ENCODE measurements at regions not wholly inside any gene's neighbourhood (a gene's known extent, or its start where the extent isn't known, plus 50 kb on each side); places are given as distances from the start of the nearest gene placed in this dataset.

DNA sequence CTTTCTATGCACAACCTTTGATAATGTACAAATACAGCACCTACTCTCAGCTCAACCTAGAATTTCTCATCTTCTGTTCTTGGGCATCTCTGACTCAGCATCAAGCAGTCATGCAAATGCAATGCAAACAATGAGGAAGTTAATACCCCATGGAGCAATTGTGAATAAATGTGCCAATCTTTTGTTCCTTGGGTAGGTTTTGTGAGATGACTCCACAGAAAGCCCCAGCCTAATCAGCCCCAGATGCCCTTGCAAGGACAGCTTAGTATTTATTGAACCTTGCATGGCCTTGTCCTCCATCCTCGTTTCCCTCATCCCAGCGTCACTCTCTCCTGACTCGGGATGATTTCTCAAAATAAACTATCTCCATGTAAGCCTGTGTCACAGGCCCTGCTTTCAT is 494.7 kb upstream of the NECTIN3 start:
- DNase-seq (ENCODE audit: low read depth) = peak; percentile 94
- TF ChIP-seq, protein P1, sequence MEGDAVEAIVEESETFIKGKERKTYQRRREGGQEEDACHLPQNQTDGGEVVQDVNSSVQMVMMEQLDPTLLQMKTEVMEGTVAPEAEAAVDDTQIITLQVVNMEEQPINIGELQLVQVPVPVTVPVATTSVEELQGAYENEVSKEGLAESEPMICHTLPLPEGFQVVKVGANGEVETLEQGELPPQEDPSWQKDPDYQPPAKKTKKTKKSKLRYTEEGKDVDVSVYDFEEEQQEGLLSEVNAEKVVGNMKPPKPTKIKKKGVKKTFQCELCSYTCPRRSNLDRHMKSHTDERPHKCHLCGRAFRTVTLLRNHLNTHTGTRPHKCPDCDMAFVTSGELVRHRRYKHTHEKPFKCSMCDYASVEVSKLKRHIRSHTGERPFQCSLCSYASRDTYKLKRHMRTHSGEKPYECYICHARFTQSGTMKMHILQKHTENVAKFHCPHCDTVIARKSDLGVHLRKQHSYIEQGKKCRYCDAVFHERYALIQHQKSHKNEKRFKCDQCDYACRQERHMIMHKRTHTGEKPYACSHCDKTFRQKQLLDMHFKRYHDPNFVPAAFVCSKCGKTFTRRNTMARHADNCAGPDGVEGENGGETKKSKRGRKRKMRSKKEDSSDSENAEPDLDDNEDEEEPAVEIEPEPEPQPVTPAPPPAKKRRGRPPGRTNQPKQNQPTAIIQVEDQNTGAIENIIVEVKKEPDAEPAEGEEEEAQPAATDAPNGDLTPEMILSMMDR (IDR thresholded peaks at IDR 0.05; ENCODE audit: control insufficient read depth, insufficient read depth, low read depth, low read length, missing control alignments) = no peak
- H3K4me3 ChIP-seq (ENCODE audit: control insufficient read depth, low read depth, low read length) = no peak overlapping the region

DNA sequence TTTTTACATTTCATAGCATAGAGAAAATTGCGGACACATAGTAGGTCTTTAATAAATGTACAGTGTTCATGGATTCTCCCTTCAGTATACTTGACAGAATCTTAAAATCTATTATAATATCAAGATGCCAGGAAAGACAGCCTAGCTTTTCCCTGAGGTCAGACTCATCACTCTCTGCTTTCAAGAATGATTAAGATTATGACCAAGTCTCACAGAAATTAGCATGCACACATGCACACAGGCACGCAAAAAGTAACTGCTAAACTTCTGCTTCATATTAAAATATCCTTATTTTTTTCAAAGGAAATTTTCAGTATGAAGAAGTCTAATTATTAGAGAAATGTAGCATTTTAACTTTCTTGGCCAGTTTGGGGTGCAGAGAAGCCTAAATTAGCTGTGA is 493.8 kb upstream of the NECTIN3 start:
- no peak for DNase-seq (ENCODE audit: low read depth)
- H3K4me3 ChIP-seq (ENCODE audit: control insufficient read depth, low read depth, low read length) = no peak overlapping the region
- TF ChIP-seq, protein P1 (IDR thresholded peaks at IDR 0.05; ENCODE audit: control insufficient read depth, insufficient read depth, low read depth, low read length, missing control alignments) = no peak

DNA sequence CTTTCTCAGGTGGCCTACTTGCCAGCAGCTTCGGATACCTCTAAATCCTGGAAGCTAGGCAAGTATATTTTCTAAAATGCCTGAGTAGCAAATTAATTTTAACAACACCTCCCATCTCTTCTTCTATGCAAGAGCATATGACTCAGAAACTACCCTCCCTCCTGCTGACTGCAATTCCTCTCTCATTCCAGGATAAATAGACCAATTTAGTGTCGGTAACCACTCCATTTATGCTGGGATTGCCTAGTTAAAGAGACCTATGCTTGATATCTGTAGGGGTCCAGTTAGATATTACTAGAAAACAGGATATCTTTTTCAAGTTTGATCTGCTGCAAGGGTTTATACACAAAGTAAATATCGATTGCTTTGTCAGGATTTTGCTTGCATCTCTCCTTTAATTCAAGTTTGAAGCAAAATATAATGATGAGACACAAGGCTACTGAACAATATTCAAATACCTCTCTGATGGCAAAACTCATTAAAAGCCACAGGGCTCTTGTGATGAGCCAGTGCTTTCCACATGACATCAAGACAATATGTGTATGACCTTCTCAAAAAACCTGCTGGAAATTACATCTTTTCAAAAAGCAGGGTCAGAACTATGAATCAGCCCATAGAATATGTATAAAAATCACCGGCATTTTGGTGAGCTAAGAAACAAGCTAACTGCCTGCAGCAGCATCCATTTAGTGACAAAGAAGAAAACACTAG is 491.6 kb upstream of the NECTIN3 start:
- DNase-seq (ENCODE audit: low read depth) = no peak
- TF ChIP-seq, protein P1 (IDR thresholded peaks at IDR 0.05; ENCODE audit: control insufficient read depth, insufficient read depth, low read depth, low read length, missing control alignments) = no peak
- no peak overlapping the region for H3K4me3 ChIP-seq (ENCODE audit: control insufficient read depth, low read depth, low read length)

DNA sequence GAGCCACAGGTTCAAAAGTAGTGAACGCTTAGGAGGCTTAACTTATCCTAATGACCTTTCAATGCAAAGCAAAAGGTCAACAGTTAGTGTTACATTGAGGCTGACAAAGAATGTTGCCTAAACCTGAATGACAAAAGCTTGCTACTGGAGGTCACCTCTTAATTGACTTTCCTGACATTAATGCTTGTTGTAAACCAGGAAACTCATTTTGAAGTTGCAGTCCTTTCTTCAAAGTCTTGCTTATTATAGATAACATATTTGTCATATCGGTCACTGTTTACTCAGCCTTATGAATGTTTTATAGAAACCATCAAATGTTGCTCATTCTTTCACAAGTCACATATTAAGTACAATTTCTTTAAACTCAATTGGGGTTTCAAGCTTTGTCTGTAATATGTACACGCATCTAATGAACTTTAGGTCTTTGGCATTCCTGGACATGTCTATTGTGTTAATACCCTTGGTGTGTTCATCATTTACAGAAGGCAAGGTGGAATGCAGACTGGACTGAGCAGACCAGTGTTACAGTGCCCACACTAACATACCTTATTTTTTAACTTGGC is 488.2 kb upstream of the NECTIN3 start:
- no peak for DNase-seq (ENCODE audit: low read depth)
- H3K4me3 ChIP-seq (ENCODE audit: control insufficient read depth, low read depth, low read length) = no peak overlapping the region
- TF ChIP-seq, protein P1 (IDR thresholded peaks at IDR 0.05; ENCODE audit: control insufficient read depth, insufficient read depth, low read depth, low read length, missing control alignments) = no peak

DNA sequence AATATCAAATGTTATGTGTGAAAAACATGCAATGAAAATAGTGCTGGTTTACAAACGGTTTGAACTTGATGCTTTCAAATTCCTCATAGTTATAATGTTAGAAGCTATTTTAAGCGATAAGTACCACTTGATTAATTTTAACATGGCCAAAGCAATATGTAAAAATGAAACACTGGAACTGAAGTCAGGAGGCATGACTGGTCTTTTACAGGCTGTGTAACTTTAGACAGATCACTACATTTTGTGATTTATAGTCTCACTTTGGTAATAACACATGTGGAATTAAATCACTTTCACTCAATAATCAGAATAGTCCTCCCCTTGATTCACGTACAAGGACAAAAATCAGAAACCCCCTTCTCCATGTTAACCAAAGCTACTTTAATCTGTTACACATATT is 482.7 kb upstream of the NECTIN3 start:
- H3K4me3 ChIP-seq (ENCODE audit: control insufficient read depth, low read depth, low read length) = no peak overlapping the region
- no peak for DNase-seq (ENCODE audit: low read depth)
- TF ChIP-seq, protein P1 (IDR thresholded peaks at IDR 0.05; ENCODE audit: control insufficient read depth, insufficient read depth, low read depth, low read length, missing control alignments) = no peak

DNA sequence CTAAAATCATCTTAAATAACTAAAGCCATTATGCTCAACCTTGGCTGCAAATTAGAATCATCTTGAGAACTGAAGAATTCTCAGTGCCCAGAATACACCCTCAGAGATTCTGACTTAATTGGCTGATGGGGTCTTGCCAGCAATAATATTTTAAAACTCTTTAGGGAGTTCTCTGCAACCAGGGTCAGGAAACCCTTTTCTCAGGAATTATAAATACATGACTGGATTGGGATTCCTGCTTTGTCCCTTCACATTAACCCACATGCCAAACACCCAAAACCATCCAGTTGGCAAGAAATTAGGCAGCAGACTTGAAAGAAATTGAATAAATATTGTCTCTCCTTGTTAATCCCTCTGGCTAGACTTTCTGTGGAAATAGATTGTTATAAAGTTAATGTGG is 482.3 kb upstream of the NECTIN3 start:
- H3K4me3 ChIP-seq (ENCODE audit: control insufficient read depth, low read depth, low read length) = no peak overlapping the region
- DNase-seq (ENCODE audit: low read depth) = no peak
- TF ChIP-seq, protein P1 (IDR thresholded peaks at IDR 0.05; ENCODE audit: control insufficient read depth, insufficient read depth, low read depth, low read length, missing control alignments) = no peak
